ENCODE measurements at regions not wholly inside any gene's neighbourhood (a gene's known extent, or its start where the extent isn't known, plus 50 kb on each side); places are given as distances from the start of the nearest gene placed in this dataset.

DNA sequence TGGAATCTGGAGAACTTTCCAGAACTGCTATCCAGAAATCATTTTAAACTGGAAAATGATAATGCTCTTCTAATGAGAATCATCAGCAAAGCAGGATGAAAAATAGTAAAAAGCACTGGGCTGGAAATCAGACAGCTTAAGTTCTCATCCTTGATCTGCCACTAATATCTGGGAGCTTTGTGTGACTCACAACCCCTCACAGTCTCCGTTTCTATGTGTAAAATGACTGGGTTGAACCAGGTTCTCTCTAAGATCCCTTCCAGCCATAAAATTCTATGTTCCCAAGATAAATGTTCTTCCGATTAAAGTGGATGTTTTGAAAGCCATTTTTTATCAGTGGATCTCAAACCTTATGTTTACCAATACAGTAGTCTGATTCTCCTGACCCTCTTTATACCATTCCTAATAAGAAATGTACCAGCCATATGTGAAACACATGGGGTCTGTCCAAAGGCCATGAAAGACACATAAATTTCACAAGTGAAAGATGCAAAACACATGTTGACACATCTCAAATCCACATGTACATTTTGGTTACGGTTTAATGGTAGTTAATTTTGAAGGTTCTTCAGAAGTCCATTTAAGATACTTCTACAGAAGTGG is 188.8 kb downstream of the EN1 start:
- no peak for DNase-seq

DNA sequence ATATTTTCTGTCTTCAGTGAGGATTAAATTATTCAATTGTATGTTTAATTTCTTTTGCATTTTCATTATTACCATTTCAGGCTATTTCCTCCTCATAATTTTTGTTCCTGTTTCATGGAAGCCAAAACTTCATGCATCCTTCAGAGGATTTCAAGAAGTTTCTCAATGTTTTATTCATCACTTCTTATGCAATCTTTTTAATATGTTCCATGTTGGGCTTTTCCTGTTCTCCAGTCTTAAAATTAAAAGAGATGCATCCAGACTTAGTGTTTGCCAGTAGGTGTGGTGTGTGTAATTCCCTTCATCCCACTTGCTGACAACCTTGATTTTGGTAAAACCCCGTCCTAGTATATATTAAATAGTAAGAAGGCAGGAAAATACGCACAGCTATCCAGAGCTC is 190.0 kb downstream of the EN1 start:
- DNase-seq = no peak

DNA sequence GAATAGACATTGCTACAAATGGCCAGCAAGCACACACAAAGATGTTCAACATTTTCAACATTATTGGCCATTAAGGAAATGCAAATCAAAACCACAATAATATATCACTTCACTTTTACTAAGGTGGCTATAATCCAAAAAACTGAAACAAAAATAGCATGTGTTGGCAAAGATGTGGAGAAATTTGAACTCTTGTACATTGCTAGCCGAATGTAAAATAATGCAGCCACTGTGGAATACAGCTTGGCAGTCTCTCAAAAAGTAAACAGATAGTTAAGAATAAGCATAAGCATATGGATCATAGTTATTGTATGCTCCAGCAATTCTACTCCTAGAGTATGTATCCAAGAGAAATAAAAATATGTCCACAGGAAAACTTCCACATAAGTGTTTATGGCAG is 192.5 kb downstream of the EN1 start:
- DNase-seq = no peak

DNA sequence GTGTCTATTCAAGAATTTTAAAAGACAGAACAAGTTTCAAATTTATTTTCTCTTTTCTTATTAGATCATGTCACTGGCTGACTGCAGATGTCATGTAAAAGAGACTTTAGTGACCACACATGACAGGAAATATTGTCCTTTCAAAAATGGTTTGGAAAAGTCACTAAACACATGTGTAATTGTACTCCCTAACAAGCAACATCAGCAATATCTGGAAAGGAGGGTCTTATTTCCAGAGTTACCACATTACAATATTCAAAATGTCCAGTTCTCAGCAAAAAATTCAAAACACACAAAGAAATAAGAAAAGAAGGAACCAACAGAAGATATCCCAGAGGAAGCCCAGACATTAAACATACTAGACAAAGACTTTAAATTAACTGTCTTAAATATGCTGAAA is 197.1 kb downstream of the EN1 start:
- no peak for DNase-seq

DNA sequence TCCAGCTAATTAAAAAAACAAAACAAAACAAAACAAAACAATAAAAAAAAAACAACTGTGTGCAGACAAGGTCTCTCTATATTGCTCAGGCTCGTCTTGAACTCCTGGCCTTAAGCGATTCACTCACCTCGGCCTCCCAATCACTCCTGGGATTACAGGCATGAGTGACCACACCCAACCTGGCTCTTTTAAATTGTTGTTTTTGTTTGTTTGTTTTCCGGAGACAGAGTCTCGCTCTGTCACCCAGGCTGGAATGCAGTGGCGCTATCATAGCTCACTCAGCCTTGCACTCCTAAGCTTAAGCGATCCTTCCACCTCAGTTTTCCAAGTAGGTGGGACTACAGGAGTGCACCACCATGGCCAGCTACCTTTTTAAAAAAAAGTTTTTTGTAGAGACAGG is 201.6 kb downstream of the EN1 start:
- DNase-seq = no peak

DNA sequence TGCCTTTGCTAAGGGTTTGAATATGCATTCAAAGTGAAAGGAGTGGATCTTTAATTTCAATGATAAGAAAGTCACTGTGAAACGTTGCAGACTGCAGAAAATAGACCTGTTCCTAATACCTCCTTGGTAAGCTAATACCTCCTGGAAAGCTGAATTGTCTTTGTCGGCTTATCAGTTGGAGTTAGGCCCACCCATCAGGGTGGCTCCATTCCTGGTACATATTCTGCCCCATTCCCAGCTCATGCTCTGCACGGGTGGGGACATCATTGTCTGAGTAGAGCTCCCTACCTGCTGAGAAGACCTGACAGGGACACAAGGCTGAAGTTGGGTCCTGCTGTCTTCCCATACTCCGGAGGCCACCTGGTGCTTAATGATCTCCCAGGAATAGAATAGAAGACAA is 203.3 kb downstream of the EN1 start:
- no peak for DNase-seq

DNA sequence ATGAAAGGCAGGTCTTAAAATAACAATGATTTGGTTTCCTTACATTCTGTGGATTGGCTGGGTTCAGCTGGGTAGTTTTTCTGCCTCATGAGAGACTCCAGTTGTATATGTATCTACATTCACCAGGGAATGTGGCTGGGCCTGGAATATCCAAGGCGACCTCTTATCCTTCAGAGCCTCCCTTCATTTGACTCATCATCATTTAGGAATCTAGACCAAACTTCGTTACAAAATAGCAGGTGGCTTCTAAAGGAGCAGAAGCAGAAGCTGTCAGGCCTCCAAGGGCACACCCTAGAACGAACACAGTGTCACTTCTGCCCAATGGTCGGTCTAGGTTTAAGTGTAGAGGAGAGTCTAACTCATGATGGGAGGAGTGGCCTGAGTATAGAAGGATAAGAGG is 204.2 kb downstream of the EN1 start:
- no peak for DNase-seq

DNA sequence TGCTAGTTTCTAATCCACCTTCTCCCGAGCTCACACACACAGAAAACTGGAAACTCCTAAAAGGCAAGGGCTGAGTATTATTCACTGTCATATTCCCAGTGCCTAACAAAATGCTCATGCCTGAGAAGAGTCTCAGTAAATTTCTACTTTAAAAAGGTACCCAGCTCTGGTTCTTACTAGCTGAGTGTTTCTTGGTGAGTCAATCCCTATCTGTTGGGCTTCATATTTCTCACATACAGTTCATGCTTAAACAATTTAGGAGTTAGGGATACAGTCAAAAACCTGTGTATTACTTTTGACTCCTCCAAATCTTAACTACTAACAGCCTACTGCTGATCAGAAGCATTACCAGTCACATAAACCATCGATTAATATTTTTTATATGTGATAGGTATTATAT is 204.9 kb downstream of the EN1 start:
- no peak for DNase-seq

DNA sequence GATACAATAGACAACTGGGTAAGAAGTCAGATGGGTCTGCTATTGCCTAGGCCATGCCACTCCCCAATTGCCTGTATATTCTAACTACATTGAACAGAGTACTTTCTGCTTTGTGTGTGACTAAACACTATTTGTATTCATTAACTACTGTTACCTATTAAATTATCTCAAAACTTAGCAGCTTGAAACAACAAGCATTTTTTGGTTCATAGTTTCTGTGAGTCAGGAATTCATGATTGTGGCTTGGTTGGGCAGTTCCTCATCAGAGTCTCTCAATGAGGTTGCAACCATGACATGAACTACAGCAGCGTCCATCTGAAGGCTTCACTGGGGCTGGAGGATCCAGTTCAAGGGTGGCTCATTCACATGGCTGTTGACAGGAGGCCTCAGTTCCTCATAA is 205.7 kb downstream of the EN1 start:
- DNase-seq = no peak

DNA sequence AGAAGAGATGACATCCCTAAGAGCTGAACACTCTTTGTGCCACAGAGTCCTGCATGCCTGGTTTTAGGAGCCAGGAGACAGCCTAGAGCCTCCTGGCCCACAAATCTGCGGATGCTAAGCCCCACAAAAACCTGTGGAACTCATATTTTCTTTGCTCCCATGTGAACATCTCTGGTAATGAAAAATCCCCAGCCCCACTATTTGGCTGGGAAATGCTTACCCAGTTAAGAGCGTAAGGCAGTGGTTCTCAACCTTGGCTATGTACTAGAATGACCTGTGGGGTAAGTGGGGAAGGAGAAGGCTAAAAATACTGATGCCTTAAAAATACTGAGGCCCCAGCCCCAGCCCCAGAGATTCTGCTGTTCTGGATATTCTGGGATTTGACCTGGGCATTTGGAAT is 208.1 kb downstream of the EN1 start:
- no peak for DNase-seq

DNA sequence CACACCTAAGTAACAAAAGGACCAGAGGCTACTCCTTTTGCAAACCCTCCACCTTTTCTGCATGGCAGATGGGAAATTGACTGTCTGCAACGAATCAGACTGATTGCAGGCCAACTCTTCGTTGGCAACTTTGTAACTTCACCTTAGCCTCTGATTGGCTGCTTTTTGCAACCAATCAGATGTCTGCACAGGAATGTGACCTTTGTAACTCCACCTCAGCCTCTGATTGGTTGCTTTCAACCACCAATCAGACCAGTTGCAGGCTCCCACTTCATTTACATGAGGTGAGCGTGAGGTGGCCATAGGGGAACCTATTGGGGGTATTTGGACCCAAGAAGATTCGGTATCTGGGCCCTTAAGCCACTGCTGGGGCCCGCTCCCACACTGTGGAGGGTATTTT is 209.0 kb downstream of the EN1 start:
- DNase-seq = no peak

DNA sequence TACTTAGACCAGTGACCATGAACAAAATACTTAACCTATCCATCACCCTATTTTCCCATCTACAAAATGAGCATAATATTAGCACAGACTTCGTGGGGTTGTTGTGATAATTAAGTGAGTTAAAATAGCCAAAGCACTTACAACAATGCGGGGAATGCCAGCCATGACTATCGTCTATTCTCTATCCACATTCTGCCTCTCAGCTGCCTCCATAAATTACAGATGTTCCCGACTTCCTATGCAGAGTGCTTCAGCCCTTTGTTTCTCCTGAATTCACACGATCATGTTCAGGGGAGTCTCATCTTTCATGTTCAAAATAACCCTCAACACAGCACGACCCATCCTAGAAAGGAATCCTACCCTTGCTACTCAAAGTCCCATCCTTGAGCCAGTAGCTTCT is 211.6 kb downstream of the EN1 start:
- DNase-seq = no peak

DNA sequence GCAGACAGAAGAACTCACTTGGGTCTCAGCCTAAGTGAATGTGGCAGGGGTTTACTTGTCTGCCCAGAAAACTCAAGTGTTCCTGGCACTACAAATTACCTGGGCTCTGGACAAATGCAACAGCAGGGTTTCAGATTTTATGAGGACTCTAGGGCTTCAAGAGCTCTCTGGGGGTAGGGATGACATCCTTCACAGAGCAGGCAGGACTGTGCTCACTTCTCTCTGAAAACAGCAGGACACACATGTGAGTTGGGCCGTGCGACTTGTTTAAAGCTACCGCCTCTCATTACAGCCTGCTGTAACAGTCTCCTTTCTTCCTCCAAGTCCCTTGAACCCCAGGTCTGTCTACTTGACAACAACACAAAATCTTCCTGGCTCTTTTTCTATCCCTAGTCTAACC is 212.6 kb downstream of the EN1 start:
- no peak for DNase-seq

DNA sequence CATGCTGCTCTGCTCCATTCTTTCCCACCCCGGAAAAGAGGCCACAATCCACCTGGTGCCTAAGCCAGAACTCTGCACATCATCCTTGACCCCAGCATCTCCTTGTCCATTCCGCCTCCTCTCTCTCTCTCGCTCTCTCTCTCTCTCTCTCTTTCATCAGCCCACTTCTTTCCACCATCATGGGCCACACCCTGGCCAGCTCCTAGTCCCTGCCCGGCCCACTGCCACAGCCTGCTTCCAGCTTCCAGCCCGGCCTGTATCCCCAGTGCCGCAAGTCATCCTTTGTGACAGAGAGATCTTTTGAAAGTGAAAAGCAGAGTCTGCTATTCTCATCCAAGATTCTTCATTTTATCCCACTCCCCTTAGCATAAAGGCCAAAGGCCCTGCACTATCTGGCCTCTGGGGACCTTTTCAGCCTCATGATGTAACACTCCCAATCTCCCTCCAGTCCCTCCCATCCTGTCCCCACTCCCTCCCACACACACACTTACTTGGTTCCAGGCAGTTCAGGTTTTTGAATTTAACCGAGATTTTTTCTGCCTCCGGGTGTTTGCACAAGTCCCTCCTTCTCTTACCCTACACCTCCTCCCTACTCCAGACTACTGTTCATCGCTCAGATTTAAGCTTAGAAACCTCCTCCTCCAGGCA is 214.0 kb downstream of the EN1 start:
- DNase-seq = no peak

DNA sequence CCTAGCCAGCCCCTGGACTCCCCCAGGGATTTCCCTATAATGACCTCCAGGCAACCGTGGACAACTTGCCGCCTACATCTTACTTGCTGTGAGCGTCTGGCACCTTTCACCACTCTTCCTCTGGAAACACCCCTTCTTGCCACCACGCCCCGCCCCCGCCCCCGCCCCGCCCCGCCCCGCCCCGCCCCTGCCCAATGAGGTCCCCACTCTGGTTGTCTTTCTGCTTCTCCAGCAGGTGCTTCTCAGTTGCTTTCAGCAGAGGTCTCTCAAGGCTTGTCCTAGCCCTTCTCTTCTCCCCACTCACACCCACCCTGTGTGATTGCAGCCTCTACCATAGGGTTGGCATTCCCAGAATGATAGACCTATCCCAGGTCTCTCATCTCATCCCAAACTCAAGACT is 214.5 kb downstream of the EN1 start:
- no peak for DNase-seq

DNA sequence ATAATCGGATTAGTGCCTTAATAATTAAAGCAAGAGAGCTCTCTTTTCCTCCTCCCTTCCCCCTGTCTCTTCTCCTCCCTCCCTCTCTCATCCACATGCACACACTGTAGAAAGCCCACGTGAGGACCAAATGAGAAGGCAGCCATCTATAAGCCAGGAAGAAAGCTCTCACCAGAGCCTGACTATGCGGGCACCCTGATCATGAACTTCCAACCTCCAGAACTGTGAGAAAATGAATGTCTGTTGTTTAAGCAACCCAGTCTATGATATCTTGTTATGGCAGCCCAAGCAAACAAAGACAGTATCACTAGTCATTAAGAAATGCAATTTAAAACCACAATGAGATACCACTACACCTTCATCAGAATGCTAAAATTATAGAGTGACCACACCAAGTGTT is 220.3 kb downstream of the EN1 start:
- no peak for DNase-seq

DNA sequence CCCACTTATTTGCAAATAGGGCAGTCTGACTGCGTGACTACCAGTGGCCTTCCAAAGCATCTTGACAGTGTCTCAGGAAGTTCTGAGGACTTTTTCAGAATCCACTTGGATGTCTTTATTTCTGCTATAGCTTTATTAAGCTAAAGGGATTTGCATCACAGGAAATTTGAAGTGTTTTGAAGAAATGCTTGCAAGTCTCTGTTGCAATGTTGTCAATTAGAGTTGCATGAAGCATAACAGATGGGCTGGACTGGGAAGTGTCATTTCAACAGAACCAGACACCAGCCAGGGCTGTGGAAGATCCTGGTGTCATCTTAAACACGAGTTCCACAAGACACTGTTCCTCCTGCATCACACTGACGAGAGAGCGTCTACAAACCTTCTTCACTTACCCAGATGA is 224.5 kb downstream of the EN1 start:
- no peak for DNase-seq

DNA sequence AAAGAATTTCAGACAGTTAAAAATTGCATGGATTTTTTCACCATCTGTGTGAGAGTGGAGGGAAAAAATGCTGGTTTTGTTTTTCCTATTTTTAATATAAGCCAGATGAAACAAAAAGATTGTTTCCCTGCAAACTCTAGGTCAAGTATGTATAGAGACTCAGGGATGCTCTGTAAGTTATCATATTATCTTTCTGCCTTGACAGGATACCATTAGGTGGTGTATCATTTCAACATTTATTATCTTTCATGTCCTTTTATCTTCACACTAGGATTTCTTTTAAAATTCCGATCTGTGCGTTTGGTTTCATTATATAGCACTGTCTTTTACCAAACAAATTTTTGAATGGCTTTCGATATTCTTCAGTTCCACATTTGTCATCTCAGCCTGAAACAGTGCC is 225.3 kb downstream of the EN1 start:
- no peak for DNase-seq

DNA sequence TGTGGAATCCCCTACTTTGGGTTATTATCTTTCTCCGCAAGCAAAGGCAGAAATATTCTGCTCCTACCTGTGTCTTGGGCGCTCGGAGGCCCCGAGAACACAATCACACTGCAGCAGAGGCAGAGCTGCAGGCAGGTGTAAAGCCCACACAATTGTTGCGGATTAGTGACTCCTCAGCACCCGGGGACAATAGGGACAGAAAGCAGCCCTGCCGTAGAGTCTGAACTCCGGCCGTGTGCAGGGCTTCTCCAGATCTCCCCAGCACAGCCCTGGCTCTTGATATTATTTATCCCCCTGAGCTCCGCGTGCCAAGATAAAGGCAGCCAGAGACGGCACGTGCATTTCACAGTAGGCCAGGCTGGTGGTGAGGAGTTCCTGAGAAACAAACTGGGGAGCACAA is 229.2 kb downstream of the EN1 start:
- no peak for DNase-seq

DNA sequence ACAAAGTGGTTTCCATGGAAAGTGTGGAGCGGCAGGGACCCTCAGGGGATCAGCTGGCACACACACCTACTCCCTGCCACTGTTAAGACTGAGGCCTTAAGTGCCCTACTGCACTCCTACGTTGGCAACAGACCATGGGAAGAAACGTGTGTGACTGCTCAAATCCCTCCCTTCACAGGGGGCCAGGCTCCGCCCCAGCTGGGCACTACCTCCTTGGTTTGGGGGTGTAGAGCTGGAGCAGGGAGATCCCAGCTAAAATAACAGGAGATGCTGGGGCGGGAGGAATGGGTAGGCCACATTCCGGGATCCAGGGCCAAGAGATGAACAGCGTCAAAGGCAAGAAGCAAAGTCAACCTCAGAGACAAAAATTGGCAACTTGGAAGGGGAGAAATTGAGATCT is 231.0 kb downstream of the EN1 start:
- DNase-seq = no peak

DNA sequence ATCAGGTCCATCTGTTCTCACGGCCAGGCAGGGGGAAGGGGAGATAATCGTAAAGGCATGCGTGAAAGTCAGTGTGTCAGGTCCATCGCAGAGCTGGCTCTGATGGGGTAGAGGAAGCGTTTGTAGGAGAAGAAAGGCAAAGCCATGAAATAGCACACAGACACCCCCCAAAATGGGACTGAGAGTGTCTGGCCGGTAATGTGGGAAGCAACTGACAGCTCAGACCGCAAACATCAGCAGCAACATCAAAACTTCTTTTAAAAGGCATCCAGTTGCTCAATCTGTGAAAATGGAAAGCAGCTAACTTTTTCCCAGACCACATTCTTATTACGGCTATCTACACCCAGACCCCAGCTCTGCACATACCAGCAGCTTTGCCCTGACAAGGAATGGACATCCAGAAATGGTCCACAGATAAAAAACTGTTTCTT is 232.6 kb downstream of the EN1 start:
- no peak for DNase-seq

DNA sequence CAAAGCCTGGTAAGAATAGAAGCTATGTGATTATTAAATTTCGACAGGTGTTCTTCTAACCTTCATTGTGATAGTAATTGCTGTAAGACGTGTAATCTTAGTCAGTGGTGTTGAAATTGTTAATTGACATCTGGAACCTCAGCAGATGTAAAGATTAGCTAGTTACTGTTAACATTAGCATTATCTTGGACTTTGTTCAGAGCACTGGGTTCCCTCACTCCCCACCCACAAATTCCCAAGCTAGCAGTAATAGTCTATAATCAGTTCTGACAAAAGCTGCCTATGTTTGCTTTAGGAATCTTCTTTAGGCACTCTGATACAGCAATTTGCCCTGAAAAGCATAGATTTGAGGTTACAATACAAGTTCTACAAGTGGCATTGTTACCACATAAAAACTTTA is 233.7 kb downstream of the EN1 start:
- DNase-seq = no peak

DNA sequence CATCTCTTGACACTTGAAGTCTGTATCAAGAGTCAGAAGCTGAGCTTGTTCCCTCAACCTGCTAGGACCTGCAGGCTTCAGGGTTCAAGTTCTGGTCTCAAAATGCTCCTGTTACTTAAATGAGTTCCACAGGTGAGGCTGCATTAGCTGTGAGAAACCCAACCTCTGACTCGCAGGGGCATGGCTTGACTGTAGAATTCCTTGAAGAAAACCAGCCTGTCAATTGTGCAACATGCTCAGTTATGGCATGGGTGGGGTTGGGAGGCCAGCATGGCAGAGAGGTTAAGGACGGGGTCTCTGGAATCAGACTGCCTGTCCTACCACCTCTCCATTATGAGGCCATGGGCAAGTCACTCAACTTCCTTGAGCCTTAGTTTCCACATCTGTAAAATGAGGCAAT is 235.8 kb downstream of the EN1 start:
- no peak for DNase-seq

DNA sequence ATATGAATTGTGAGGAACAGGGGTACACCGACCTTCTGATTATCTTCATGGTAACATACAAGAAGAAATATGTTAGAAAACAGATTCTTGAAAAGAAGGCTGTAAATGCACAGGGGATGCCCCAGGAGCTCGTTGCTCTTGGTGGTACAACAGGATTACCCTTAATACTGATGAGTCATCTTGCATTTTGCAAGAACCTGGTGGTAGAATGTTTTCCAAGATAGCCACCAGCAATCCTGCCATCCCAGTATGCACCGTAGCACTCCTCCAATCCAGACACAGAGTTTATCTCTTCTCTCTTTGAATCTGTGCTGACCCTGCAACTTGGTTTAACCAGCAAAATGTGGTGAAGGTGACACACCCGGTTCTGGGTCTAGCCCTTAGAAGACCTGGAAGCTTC is 238.3 kb downstream of the EN1 start:
- DNase-seq = no peak

DNA sequence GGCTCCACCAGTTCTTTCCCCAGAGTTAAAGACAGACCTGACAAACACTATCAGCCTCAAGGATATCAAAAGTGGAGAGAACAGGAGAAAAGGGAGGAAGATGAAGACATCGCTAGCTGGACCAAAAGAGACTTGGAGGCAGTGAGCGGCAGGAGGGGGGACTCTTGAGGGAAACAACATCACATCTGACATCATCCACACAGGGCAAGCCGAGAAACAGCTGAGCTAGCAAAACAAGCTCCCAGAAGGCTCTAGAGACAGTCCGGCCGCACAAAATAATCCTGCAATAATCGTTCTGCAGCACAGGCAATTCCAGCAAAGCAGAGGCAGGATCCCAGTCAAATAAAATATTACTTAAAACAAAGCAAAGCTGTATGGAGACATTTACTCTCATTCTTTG is 239.8 kb downstream of the EN1 start:
- DNase-seq = no peak

DNA sequence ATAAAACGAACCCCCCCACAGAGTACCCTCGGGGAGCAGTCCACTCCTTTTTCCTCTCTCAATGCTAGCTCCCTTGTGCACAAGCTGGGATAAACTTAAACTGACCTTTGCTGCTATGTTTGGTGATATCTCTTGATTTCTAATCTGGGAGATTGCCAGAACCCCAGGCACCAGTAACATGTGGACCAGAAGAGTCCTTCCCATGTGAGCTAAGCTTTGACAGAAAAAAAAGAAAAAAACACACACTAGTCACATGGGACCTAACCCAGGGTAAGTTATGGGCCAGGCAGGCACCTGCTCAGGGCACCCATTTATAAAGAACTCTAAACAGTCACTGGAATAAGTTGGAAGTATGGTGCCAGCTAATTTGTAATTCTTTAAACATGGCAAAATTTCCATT is 242.6 kb downstream of the EN1 start:
- no peak for DNase-seq

Data from GOT3 (cell line).